Central memory CD8-positive, alpha-beta T cell (primary cell): ENCODE measurements at regions not wholly inside any gene's neighbourhood (a gene's known extent, or its start where the extent isn't known, plus 50 kb on each side); places are given as distances from the start of the nearest gene placed in this dataset.

ENCODE experiments used
- ATAC-seq: fragments of 150-1000 bp; cut with Tn5 transposase; replicated peaks from 2 replicates; pipeline ENCODE4 v1.10.0; 2022; ENCODE audit warnings: mild to moderate bottlenecking, moderate FRiP score, moderate number of reproducible peaks; ENCODE audit not compliant: poor library complexity, severe bottlenecking; ENCODE audit errors: extremely low read depth
- DNase-seq, 2 donors: peaks; one replicate each; pipeline ENCODE4 v3.0.0; 2021; ENCODE audit warnings: low spot score in 2 of 2
- H3K27ac Mint-ChIP-seq: one replicate; pipeline ENCODE4 v1.8.0; 2022; ENCODE audit warnings: low read depth, mild to moderate bottlenecking, moderate library complexity, mixed read lengths
- H3K27me3 Mint-ChIP-seq: one replicate; pipeline ENCODE4 v1.8.0; 2022; ENCODE audit warnings: mixed read lengths
- H3K36me3 Mint-ChIP-seq: one replicate; pipeline ENCODE4 v1.8.0; 2022; ENCODE audit warnings: mild to moderate bottlenecking, moderate library complexity, mixed read lengths; ENCODE audit not compliant: insufficient read depth
- H3K4me1 Mint-ChIP-seq: one replicate; pipeline ENCODE4 v1.8.0; 2022; ENCODE audit warnings: mixed read lengths
- H3K4me3 Mint-ChIP-seq: one replicate; pipeline ENCODE4 v1.8.0; 2022; ENCODE audit warnings: mild to moderate bottlenecking, moderate library complexity, mixed read lengths
- H3K9me3 Mint-ChIP-seq: one replicate; pipeline ENCODE4 v1.8.0; 2022; ENCODE audit warnings: mixed read lengths

DNA sequence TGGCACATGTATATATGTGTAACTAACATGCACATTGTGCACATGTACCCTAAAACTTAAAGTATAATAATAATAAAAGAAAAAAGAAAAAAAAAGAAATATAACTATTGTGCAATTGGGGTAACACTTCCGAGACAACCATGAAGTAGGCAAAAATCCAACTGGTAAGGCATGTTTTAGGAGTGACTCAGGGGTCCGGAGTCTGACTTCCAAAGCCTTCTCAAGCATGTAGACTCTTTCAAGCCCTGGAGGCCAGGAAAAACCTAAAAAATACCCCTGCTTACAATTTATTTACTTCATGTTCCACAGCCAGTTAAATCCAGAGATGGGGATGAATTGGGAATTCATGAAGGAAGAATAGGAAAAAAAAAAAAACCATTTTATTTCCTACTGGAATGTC is 161.3 kb upstream of the PHACTR1 start:
- Mint-ChIP-seq H3K36me3 (no peaks in the 10 kb centered on the region), H3K4me3 (no peak overlapping the region)

DNA sequence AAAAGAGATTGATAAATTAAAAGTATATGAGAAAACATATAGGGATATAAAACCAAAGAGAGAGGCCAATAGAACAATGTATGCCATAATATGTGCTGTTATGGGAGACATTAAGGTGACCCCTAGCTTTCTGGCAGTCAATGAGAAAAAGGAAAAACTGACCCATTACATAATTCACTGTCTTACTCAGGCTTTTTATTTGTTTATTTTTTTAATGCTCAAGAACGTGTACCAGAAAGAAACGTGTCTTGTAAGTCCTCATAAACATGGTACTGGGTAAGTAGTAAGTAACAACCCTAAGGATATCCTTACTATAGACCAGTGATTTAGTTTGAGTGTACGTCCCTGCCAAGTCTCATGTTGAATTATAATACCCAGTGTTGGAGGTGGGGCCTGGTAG is 160.8 kb upstream of the PHACTR1 start:
- no peaks in the 10 kb centered on the region for H3K36me3 Mint-ChIP-seq
- peaks cover 13% of the 10 kb centered on the region for H3K9me3 Mint-ChIP-seq
- DNase-seq (no peak), ATAC-seq (no peak)
- H3K27me3 Mint-ChIP-seq = peaks cover 17% of the 10 kb centered on the region
- H3K27ac Mint-ChIP-seq = no peak overlapping the region
- no peak overlapping the region for H3K4me3 Mint-ChIP-seq
- H3K4me1 Mint-ChIP-seq = no peaks in the 10 kb centered on the region

More for the DNA sequence above, 161.3 kb upstream of the PHACTR1 start:
- no peaks in the 10 kb centered on the region for H3K4me1 Mint-ChIP-seq
- DNase-seq (no peak), ATAC-seq (no peak)
- peaks cover 12% of the 10 kb centered on the region for H3K9me3 Mint-ChIP-seq
- peaks cover 11% of the 10 kb centered on the region for H3K27me3 Mint-ChIP-seq
- H3K27ac Mint-ChIP-seq = no peak overlapping the region

DNA sequence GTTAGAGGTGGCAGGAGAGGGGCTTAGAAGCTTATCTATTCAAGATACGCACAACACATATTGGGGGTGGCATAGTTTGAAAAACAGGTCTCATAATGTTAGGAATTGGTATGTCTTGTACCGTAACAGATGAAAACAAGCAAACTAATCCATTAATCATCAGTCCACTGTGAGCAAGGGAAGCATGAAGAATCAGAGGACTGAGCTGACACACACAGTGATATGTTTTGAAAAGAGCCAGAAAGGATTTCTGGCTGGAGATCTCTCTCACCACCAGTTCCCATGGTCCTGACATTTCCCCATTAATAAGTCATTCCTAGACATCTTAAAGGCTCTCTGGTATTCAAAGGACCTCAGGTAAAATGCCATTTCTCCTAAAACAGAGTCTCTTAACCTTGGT is 158.8 kb upstream of the PHACTR1 start:
- Mint-ChIP-seq H3K4me3 (no peak overlapping the region), H3K36me3 (no peaks in the 10 kb centered on the region), H3K27ac (no peak overlapping the region), H3K27me3 (peaks cover 18% of the 10 kb centered on the region), H3K9me3 (peaks cover 17% of the 10 kb centered on the region), H3K4me1 (no peaks in the 10 kb centered on the region)
- ATAC-seq (no peak), DNase-seq (no peak)

DNA sequence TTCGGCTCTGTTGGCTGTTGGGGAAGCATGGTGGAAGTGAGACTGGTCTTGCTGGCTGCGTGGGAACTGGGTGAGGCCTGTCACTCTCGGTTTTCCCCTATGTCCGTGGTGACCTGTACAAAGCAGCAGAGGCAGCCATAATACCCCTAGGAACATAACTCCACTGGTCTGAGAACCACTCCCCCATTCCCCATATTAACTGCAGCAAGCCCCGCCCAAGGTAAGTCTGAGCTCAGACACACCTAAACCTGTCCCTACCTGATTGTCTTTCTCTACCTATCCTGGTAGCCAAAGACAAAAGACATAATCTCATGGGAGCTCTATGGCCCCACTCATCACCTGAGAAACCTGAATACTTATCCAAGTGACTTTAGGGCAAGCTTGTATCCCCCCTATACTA is 156.3 kb upstream of the PHACTR1 start:
- DNase-seq (no peak), ATAC-seq (no peak)
- Mint-ChIP-seq H3K27ac (no peak overlapping the region), H3K4me1 (no peaks in the 10 kb centered on the region), H3K36me3 (no peaks in the 10 kb centered on the region), H3K9me3 (peaks cover 17% of the 10 kb centered on the region), H3K4me3 (no peak overlapping the region), H3K27me3 (peaks cover 18% of the 10 kb centered on the region)

DNA sequence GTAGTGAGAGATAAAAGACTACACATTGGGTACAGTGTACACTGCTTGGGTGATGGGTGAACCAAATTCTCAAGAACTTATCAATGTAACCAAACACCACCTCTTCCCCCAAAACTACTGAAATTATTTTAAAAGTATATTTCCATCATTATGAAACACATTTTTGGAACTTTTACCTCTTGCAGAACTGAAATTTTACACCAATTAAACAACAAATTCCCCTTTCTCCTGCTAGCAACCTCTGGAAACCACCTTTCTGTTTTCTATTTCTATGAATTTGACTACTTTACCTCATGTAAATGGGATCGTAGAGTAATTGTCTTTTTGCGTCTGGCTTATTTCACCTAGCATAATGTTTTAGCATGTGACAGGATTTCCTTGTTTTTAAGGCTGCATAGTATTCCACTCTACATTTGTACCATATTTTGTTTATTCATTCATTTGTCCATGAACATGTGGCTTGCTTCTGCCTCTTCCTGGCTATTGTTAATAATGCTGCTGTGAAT is 149.9 kb upstream of the PHACTR1 start:
- Mint-ChIP-seq H3K27ac (no peak overlapping the region), H3K9me3 (no peaks in the 10 kb centered on the region), H3K4me1 (no peaks in the 10 kb centered on the region), H3K36me3 (no peaks in the 10 kb centered on the region), H3K4me3 (no peak overlapping the region), H3K27me3 (no peaks in the 10 kb centered on the region)
- ATAC-seq = no peak
- no peak for DNase-seq

DNA sequence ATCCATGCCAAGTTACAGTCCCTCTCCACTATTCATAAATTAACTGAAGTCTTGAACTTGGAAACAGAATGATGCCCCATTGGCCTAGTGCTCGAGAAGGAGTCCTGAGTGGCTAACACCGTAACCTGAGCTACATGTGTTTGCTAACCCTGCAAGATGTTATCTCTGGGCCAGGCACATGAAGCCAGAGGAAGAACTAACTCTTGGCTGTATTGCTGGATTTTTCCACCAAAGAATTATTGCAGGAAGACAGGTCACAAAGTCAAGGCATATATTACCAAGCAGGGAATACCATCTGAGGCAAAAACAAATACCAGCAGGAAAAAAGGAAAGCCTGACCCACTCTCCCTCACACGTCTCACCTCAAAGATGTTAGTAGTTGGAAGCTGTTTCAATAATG is 148.9 kb upstream of the PHACTR1 start:
- ATAC-seq = no peak
- H3K27me3 Mint-ChIP-seq = no peaks in the 10 kb centered on the region
- no peak overlapping the region for H3K27ac Mint-ChIP-seq
- no peak overlapping the region for H3K4me3 Mint-ChIP-seq
- no peaks in the 10 kb centered on the region for H3K36me3 Mint-ChIP-seq
- H3K4me1 Mint-ChIP-seq = no peaks in the 10 kb centered on the region
- DNase-seq = no peak
- no peaks in the 10 kb centered on the region for H3K9me3 Mint-ChIP-seq

DNA sequence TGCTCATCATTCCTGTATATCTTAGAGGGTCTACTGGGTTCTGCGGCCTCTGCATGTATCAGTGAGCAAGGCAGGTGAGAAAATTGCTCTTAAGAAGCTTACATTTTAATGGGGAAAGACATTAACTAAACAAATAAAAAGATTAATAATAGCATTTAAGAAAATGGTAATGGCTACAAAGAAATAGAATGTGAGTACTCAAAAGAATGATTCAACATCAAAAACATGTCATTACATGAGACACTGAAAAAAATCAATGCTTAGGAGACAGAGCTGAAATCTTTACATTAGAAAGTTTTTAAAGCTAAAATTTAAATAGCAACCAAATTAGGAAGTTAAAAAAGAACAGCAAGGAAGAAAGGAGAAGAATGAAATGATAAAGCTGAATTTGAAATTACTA is 146.9 kb upstream of the PHACTR1 start:
- no peaks in the 10 kb centered on the region for H3K27me3 Mint-ChIP-seq
- H3K9me3 Mint-ChIP-seq = no peaks in the 10 kb centered on the region
- no peaks in the 10 kb centered on the region for H3K4me1 Mint-ChIP-seq
- no peak for ATAC-seq
- no peak overlapping the region for H3K27ac Mint-ChIP-seq
- no peak for DNase-seq
- no peak overlapping the region for H3K4me3 Mint-ChIP-seq
- H3K36me3 Mint-ChIP-seq = no peaks in the 10 kb centered on the region

DNA sequence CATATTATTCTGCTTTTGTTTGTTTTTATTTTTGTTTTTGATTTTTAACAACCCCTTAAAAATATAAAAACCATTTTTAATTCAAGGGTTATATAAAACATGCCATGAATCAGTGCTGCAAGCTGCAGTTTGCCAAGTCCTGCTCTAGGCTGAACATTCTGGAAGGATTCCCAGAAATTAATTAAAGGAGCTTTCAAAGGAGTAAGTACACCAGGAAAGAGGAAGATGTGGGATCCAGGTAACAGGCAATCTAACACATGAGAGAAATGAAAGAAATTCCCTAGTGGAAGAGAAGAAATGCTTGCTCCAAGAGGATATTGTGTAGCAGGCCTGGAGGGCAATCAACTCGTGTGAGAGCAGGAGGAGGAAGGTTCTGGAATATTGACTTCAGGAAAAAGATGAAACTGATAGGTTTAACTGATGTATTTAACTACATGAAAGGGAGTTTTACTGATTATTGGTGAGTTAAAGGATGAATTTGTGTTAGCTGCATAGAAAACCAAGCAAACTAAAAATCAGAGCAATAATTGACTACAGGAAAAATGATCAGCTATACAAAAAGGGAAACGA is 146.0 kb upstream of the PHACTR1 start:
- no peak for ATAC-seq
- no peak overlapping the region for H3K27ac Mint-ChIP-seq
- H3K4me1 Mint-ChIP-seq = no peaks in the 10 kb centered on the region
- no peaks in the 10 kb centered on the region for H3K27me3 Mint-ChIP-seq
- no peak overlapping the region for H3K4me3 Mint-ChIP-seq
- no peaks in the 10 kb centered on the region for H3K9me3 Mint-ChIP-seq
- H3K36me3 Mint-ChIP-seq = no peaks in the 10 kb centered on the region
- DNase-seq = no peak

GRCh38 chr6:12572896-12573827 is 143.4 kb upstream of the PHACTR1 start:
- no peaks in the 10 kb centered on the region for H3K9me3 Mint-ChIP-seq
- ATAC-seq = no peak
- no peak for DNase-seq

DNA sequence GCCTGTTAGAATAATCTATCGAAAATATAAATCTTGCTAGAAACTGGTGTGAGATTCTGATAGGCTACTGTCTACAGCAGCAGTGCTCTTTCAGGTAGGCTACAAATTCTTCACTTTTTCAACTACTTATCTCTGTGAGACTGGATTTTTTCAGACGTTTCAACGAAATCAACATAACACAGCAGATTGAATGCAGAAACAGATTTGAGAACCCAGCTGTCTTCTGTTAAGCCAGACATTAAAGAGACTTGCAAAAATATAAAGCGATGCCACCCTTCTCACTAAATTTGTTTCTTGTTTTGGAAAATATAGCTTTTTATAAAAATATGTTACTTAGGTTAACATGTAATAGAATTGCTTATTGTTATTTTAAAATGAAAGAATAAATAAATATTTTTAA is 140.6 kb upstream of the PHACTR1 start:
- no peaks in the 10 kb centered on the region for H3K27me3 Mint-ChIP-seq
- DNase-seq (no peak), ATAC-seq (no peak)
- no peaks in the 10 kb centered on the region for H3K9me3 Mint-ChIP-seq
- H3K4me3 Mint-ChIP-seq = no peak overlapping the region
- H3K36me3 Mint-ChIP-seq = no peaks in the 10 kb centered on the region
- no peaks in the 10 kb centered on the region for H3K4me1 Mint-ChIP-seq
- no peak overlapping the region for H3K27ac Mint-ChIP-seq

More at GRCh38 chr6:12572896-12573827, 143.4 kb upstream of the PHACTR1 start:
- Mint-ChIP-seq H3K4me1 (no peaks in the 10 kb centered on the region), H3K27ac (no peak overlapping the region), H3K27me3 (no peaks in the 10 kb centered on the region), H3K36me3 (no peaks in the 10 kb centered on the region), H3K4me3 (no peak overlapping the region)

- DNase-seq = no peak
- H3K27ac Mint-ChIP-seq = no peak overlapping the region
- no peaks in the 10 kb centered on the region for H3K27me3 Mint-ChIP-seq
- H3K4me3 Mint-ChIP-seq = no peak overlapping the region
- no peaks in the 10 kb centered on the region for H3K9me3 Mint-ChIP-seq
- no peaks in the 10 kb centered on the region for H3K4me1 Mint-ChIP-seq
- no peak for ATAC-seq
- no peaks in the 10 kb centered on the region for H3K36me3 Mint-ChIP-seq
Observed at GRCh38 chr6:12576389-12576788, 140.2 kb upstream of the PHACTR1 start.

GRCh38 chr6:12577124-12577850 is 139.3 kb upstream of the PHACTR1 start:
- no peaks in the 10 kb centered on the region for H3K4me1 Mint-ChIP-seq
- H3K27me3 Mint-ChIP-seq = no peaks in the 10 kb centered on the region
- H3K4me3 Mint-ChIP-seq = no peak overlapping the region
- H3K36me3 Mint-ChIP-seq = no peaks in the 10 kb centered on the region
- no peak for ATAC-seq
- no peak overlapping the region for H3K27ac Mint-ChIP-seq
- DNase-seq = no peak
- H3K9me3 Mint-ChIP-seq = no peaks in the 10 kb centered on the region
